A549 (cell line): ENCODE measurements at regions not wholly inside any gene's neighbourhood (a gene's known extent, or its start where the extent isn't known, plus 50 kb on each side); places are given as distances from the start of the nearest gene placed in this dataset.

Experiments used
- ATAC-seq, 2 experiments: fragments of 200-7000 bp in 1 of 2; fragments of >200 bp in 1 of 2; cut with Nextera tagmentation in 1 of 2; cut with Tn5 transposase in 1 of 2; 3 replicates each; pipeline versions ENCODE4 v1.8.0 to v1.9.1; 2018 to 2020; ENCODE audit warnings: mild to moderate bottlenecking in 1 of 2, moderate library complexity in 1 of 2
- CTCF ChIA-PET: fragments of 300-600 bp; sonication (Branson Sonifier 250); formaldehyde crosslinking; extraction: SDS; loops from one replicate; lab custom pipeline; 2021; ENCODE audit warnings: antibody characterized with exemption, inconsistent platforms; lab: Yijun Ruan, JAX
- POLR2A ChIA-PET: fragments of 350-600 bp; formaldehyde crosslinking; extraction: SDS; loops from one replicate; lab custom pipeline; 2021; ENCODE audit warnings: antibody characterized with exemption, inconsistent platforms; lab: Yijun Ruan, JAX
- DNase-seq, 2 experiments: peaks; one replicate each; pipeline versions ENCODE4 v3.0.0 to v3.0.0-alpha.2; 2011 to 2016; ENCODE audit warnings: low read depth in 1 of 2, low spot score in 1 of 2
- FAIRE-seq: peaks from 2 replicates; lab custom pipeline; 2011; peaks lifted over from hg19 to GRCh38; lab: Jason Lieb, UNC
- H3K27ac ChIP-seq, 2 experiments: fragments of >200 bp; sonication (Bioruptor Twin); formaldehyde crosslinking; 3 replicates each; pipeline ENCODE4 v1.5.1; 2016 to 2017
- H3K4me1 ChIP-seq: fragments of >200 bp; sonication (Bioruptor Twin); formaldehyde crosslinking; 3 replicates; pipeline ENCODE4 v1.6.1; 2016
- H3K4me2 ChIP-seq: fragments of >200 bp; sonication (Bioruptor Twin); formaldehyde crosslinking; 3 replicates; pipeline ENCODE4 v1.6.1; 2016
- H3K4me3 ChIP-seq: fragments of >200 bp; sonication (Bioruptor Twin); formaldehyde crosslinking; 3 replicates; pipeline ENCODE4 v1.5.1; 2016
- H3K9me3 ChIP-seq: fragments of >200 bp; sonication (Bioruptor Twin); formaldehyde crosslinking; 3 replicates; pipeline ENCODE4 v1.6.1; 2016
- ATOH8 ChIP-seq: fragments of 250-450 bp; sonication (Bioruptor Pico); IDR thresholded peaks from 2 replicates; pipeline ENCODE4 v1.5.0; 2020; ENCODE audit warnings: low read depth, mild to moderate bottlenecking, moderate library complexity
- CBX2 ChIP-seq: fragments of 200-600 bp; sonication (generic); IDR thresholded peaks from 2 replicates; pipeline ENCODE4 v1.6.1; 2016; ENCODE audit warnings: low read depth, mild to moderate bottlenecking, borderline replicate concordance
- CBX8 ChIP-seq: fragments of 200-600 bp; sonication (generic); IDR thresholded peaks from 2 replicates; pipeline ENCODE4 v1.6.1; 2016
- CEBPB ChIP-seq, 2 experiments: fragments of >200 bp in 1 of 2; sonication (Bioruptor Twin) in 1 of 2; formaldehyde crosslinking in 1 of 2; IDR thresholded peaks; 2 replicates each; pipeline ENCODE4 v1.6.1; 2012 to 2016
- ELK1 ChIP-seq: fragments of 150-350 bp; IDR thresholded peaks from 2 replicates; pipeline ENCODE4 v1.6.1; 2014; ENCODE audit warnings: low read depth, mild to moderate bottlenecking, low read length
- EP300 ChIP-seq, 2 experiments: fragments of >200 bp; sonication (Bioruptor Twin); formaldehyde crosslinking; IDR thresholded peaks; 2 replicates in 1 of 2; 3 replicates in 1 of 2; pipeline ENCODE4 v1.6.1; 2016 to 2017
- FOSL2 ChIP-seq, 2 experiments: fragments of 450-650 bp in 1 of 2; fragments of >200 bp in 1 of 2; sonication (Bioruptor Twin) in 1 of 2; formaldehyde crosslinking; IDR thresholded peaks; 2 replicates each; pipeline versions ENCODE4 v1.5.0 to v1.6.1; 2016 to 2020; ENCODE audit warnings: mild to moderate bottlenecking in 1 of 2, moderate library complexity in 1 of 2
- FOXS1 ChIP-seq: fragments of 250-450 bp; sonication (Bioruptor Pico); IDR thresholded peaks from 2 replicates; pipeline ENCODE4 v1.5.0; 2020; ENCODE audit warnings: mild to moderate bottlenecking, moderate library complexity
- HOXA7 ChIP-seq: fragments of 250-450 bp; sonication (Bioruptor Pico); IDR thresholded peaks from 2 replicates; pipeline ENCODE4 v1.5.0; 2020; ENCODE audit warnings: mild to moderate bottlenecking, moderate library complexity
- HOXB13 ChIP-seq: fragments of 250-450 bp; sonication (Bioruptor Pico); IDR thresholded peaks from 2 replicates; pipeline ENCODE4 v1.5.0; 2020; ENCODE audit warnings: low read depth, mild to moderate bottlenecking, moderate library complexity
- JUNB ChIP-seq: fragments of >200 bp; sonication (Bioruptor Twin); formaldehyde crosslinking; IDR thresholded peaks from 2 replicates; pipeline ENCODE4 v1.6.1; 2016
- MAZ ChIP-seq: fragments of 150-350 bp; IDR thresholded peaks from 2 replicates; pipeline ENCODE4 v1.6.1; 2014; ENCODE audit warnings: antibody characterized with exemption, low read depth, low read length, borderline replicate concordance
- NFE2L2 ChIP-seq: fragments of 150-350 bp; conservative IDR thresholded peaks from 2 replicates; pipeline ENCODE4 v1.6.1; 2014; ENCODE audit warnings: low read length
- PBX3 ChIP-seq: IDR thresholded peaks from 2 replicates; pipeline ENCODE4 v1.6.1; 2012
- POLR2AphosphoS2 ChIP-seq: conservative IDR thresholded peaks from 2 replicates; pipeline ENCODE4 v1.6.1; 2012; ENCODE audit warnings: low read length, improper control_type of control experiment, inconsistent platforms
- RARB ChIP-seq: fragments of 250-450 bp; sonication (Bioruptor Pico); IDR thresholded peaks from 2 replicates; pipeline ENCODE4 v1.8.0; 2021; ENCODE audit warnings: mild to moderate bottlenecking, moderate library complexity
- REST ChIP-seq: fragments of 200-600 bp; sonication (generic); IDR thresholded peaks from 2 replicates; pipeline ENCODE4 v1.6.1; 2016; ENCODE audit warnings: antibody characterized with exemption, mild to moderate bottlenecking, moderate library complexity
- RNF2 ChIP-seq: fragments of 200-600 bp; sonication (generic); IDR thresholded peaks from 2 replicates; pipeline ENCODE4 v1.6.1; 2016; ENCODE audit warnings: low read depth, mild to moderate bottlenecking, antibody characterized with exemption, moderate library complexity, borderline replicate concordance
- TP53 ChIP-seq: fragments of 250-450 bp; sonication (Bioruptor Pico); IDR thresholded peaks from 2 replicates; pipeline ENCODE4 v1.5.0; 2021; ENCODE audit warnings: mild to moderate bottlenecking, moderate library complexity
- USF2 ChIP-seq: fragments of 450-650 bp; IDR thresholded peaks from 2 replicates; pipeline ENCODE4 v1.6.1; 2014; ENCODE audit warnings: antibody characterized with exemption
- ZC3H11A ChIP-seq: fragments of 450-650 bp; IDR thresholded peaks from 2 replicates; pipeline ENCODE4 v1.6.1; 2014; ENCODE audit warnings: antibody characterized with exemption, mild to moderate bottlenecking
- ZNF302 ChIP-seq: fragments of 250-450 bp; sonication (Bioruptor Pico); IDR thresholded peaks from 2 replicates; pipeline ENCODE4 v1.9.0; 2021; ENCODE audit warnings: inconsistent platforms, mild to moderate bottlenecking, moderate library complexity
- WGBS: methylation state at CpG from one replicate; pipeline ENCODE4 v1.1.6; 2017; ENCODE audit errors: missing lambda C conversion rate; 5-methylcytosine and 5-hydroxymethylcytosine counted together

GRCh38 chr2:521853-522530, 155.2 kb downstream of the TMEM18 start (continued):
- no peak for TF ChIP-seq PBX3
- TF ChIP-seq MAZ, result no peak
- no peak for TF ChIP-seq JUNB
- no peak for TF ChIP-seq FOSL2 (IDR thresholded peaks at IDR 0.05)
- no peak for TF ChIP-seq FOSL2 (CRISPR knock-in tag; IDR thresholded peaks at IDR 0.05)
- no peak for TF ChIP-seq CEBPB (IDR thresholded peaks at IDR 0.05)
- no peak for TF ChIP-seq FOXS1 (CRISPR knock-in tag)
- no peak for TF ChIP-seq RNF2
- TF ChIP-seq NFE2L2, result no peak
- TF ChIP-seq ZC3H11A, result no peak
- TF ChIP-seq TP53, result no peak
- no peak for TF ChIP-seq POLR2AphosphoS2

- ATAC-seq (no peak), FAIRE-seq (no peak), DNase-seq (no peak)
- H3K9me3 ChIP-seq, result 0 out of 3 replicates have a peak, but pooled peaks cover 5% of the 10 kb centered on the region
- POLR2A ChIA-PET, result no interaction called here
- 27% methylated on average over 11 of the region's 11 CpGs for WGBS
- no peaks in the 10 kb centered on the region for H3K4me1 ChIP-seq
- no peak overlapping the region for H3K4me2 ChIP-seq
- no peak overlapping the region for H3K4me3 ChIP-seq
- TF ChIP-seq RNF2, result no peak
- TF ChIP-seq HOXB13, result no peak
- no peak for TF ChIP-seq REST
- no peak for TF ChIP-seq ZNF302 (CRISPR knock-in tag)
- no peak for TF ChIP-seq FOSL2 (IDR thresholded peaks at IDR 0.05)
- no peak for TF ChIP-seq FOSL2 (CRISPR knock-in tag; IDR thresholded peaks at IDR 0.05)
- TF ChIP-seq MAZ, result no peak
- TF ChIP-seq ATOH8, result no peak
- no peak for TF ChIP-seq RARB (CRISPR knock-in tag)
- TF ChIP-seq USF2, result no peak
- TF ChIP-seq EP300 (IDR thresholded peaks at IDR 0.05), result no peak
- no peak for TF ChIP-seq CBX8
- no peak for TF ChIP-seq CBX2
- no peak for TF ChIP-seq HOXA7 (CRISPR knock-in tag)
- no peak for TF ChIP-seq ELK1
- TF ChIP-seq, all 56 proteins: peak for 0
- H3K27ac ChIP-seq, result no peak overlapping the region
- CTCF ChIA-PET, result no interaction called here
Measured at GRCh38 chr2:520663-521340, 156.4 kb downstream of the TMEM18 start.
